Astrocyte of the spinal cord (primary cell): ENCODE measurements at regions not wholly inside any gene's neighbourhood (a gene's known extent, or its start where the extent isn't known, plus 50 kb on each side); places are given as distances from the start of the nearest gene placed in this dataset.

Experiments used
- DNase-seq: peaks from one replicate; pipeline ENCODE4 v3.0.0; 2011; ENCODE audit warnings: low read depth, low spot score
- H3K4me3 ChIP-seq: 2 replicates; pipeline ENCODE4 v1.5.1; 2011; ENCODE audit warnings: low read depth, mild to moderate bottlenecking, low read length, moderate library complexity
- CTCF ChIP-seq: IDR thresholded peaks from 2 replicates; pipeline ENCODE4 v1.5.1; 2012; ENCODE audit warnings: low read depth, mild to moderate bottlenecking, low read length, inconsistent platforms
- in situ Hi-C: cut with HindIII; loops from 2 replicates; pipeline ENCODE4 v1.10.0; 2017; ENCODE audit warnings: low sequenced_read_pairs

GRCh38 chr4:155592179-155592937 is 74.3 kb upstream of the GUCY1A1 start:
- no peak for TF ChIP-seq CTCF
- DNase-seq = peak; percentile 24
- H3K4me3 ChIP-seq = no peak overlapping the region
- in situ Hi-C loops = no loop called here

- no peak for DNase-seq
- in situ Hi-C loops = no loop called here
- H3K4me3 ChIP-seq = no peak overlapping the region
- TF ChIP-seq CTCF = no peak
Observed at GRCh38 chr4:155591738-155592143, 74.9 kb upstream of the GUCY1A1 start.

- no peak for DNase-seq
- no peak for TF ChIP-seq CTCF
- H3K4me3 ChIP-seq = no peak overlapping the region
- in situ Hi-C loops = no loop called here
Observed at GRCh38 chr4:155590796-155591585, 75.7 kb upstream of the GUCY1A1 start.

GRCh38 chr4:155588437-155588836 is 78.2 kb upstream of the GUCY1A1 start:
- TF ChIP-seq CTCF = no peak
- no peak overlapping the region for H3K4me3 ChIP-seq
- DNase-seq = no peak
- in situ Hi-C loops = no loop called here

GRCh38 chr4:155587766-155588165 is 78.9 kb upstream of the GUCY1A1 start:
- no peak for DNase-seq
- no peak for TF ChIP-seq CTCF
- no peak overlapping the region for H3K4me3 ChIP-seq
- in situ Hi-C loops = no loop called here

GRCh38 chr4:155582971-155583437 is 83.6 kb upstream of the GUCY1A1 start:
- no peak overlapping the region for H3K4me3 ChIP-seq
- TF ChIP-seq CTCF = no peak
- in situ Hi-C loops = no loop called here
- DNase-seq = peak; percentile 53
